Type B pancreatic cell (in vitro differentiated cells): ENCODE measurements at regions not wholly inside any gene's neighbourhood (a gene's known extent, or its start where the extent isn't known, plus 50 kb on each side); places are given as distances from the start of the nearest gene placed in this dataset.

Experiments used
- DNase-seq: peaks from one replicate; pipeline ENCODE4 v3.0.0; 2021; ENCODE audit warnings: mixed read lengths; ENCODE audit not compliant: unreplicated experiment; ENCODE audit errors: extremely low spot score
- H3K27ac Mint-ChIP-seq: 2 replicates; pipeline ENCODE4 v1.8.0; 2021; ENCODE audit warnings: mild to moderate bottlenecking, mixed read lengths
- H3K27me3 Mint-ChIP-seq: 2 replicates; pipeline ENCODE4 v1.8.0; 2021; ENCODE audit warnings: mixed read lengths
- H3K36me3 Mint-ChIP-seq: 2 replicates; pipeline ENCODE4 v1.8.0; 2021; ENCODE audit warnings: mixed read lengths
- H3K4me1 Mint-ChIP-seq: one replicate; pipeline ENCODE4 v1.8.0; 2021; ENCODE audit warnings: mixed read lengths; ENCODE audit not compliant: unreplicated experiment
- H3K4me3 Mint-ChIP-seq: 2 replicates; pipeline ENCODE4 v1.8.0; 2021; ENCODE audit warnings: mild to moderate bottlenecking, mixed read lengths
- H3K9me3 Mint-ChIP-seq: 2 replicates; pipeline ENCODE4 v1.8.0; 2021; ENCODE audit warnings: mixed read lengths
- TF ChIP-seq, protein P1 (sequence below): fragments of 200-600 bp; sonication (generic); conservative IDR thresholded peaks from 2 replicates; pipeline ENCODE4 v1.5.0; 2021; ENCODE audit warnings: antibody characterized with exemption, mild to moderate bottlenecking

DNA sequence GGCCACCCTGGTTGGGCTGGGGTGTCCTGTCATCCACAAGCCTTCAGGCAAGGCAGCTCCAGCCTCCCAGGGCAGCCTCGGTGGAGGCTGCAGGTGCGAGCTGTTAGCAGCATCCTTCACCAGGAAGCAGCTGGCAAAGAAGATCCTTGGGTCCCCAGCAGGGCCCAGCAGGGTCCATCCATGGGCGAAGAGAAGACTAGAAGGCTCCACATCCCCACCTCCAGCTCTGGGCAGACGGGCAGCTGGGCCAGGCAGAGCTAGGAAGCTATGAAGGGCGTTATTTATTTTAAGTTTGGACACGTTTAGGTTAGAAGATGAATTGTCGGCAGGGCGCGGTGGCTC, 348.5 kb downstream of the TCERG1L start:
- Mint-ChIP-seq H3K36me3 (no peaks in the 10 kb centered on the region), H3K4me3 (no peak overlapping the region), H3K9me3 (no peaks in the 10 kb centered on the region), H3K27ac (no peak overlapping the region), H3K27me3 (peaks cover 30% of the 10 kb centered on the region), H3K4me1 (no peaks in the 10 kb centered on the region)
- DNase-seq, result no peak
- TF ChIP-seq, protein P1, sequence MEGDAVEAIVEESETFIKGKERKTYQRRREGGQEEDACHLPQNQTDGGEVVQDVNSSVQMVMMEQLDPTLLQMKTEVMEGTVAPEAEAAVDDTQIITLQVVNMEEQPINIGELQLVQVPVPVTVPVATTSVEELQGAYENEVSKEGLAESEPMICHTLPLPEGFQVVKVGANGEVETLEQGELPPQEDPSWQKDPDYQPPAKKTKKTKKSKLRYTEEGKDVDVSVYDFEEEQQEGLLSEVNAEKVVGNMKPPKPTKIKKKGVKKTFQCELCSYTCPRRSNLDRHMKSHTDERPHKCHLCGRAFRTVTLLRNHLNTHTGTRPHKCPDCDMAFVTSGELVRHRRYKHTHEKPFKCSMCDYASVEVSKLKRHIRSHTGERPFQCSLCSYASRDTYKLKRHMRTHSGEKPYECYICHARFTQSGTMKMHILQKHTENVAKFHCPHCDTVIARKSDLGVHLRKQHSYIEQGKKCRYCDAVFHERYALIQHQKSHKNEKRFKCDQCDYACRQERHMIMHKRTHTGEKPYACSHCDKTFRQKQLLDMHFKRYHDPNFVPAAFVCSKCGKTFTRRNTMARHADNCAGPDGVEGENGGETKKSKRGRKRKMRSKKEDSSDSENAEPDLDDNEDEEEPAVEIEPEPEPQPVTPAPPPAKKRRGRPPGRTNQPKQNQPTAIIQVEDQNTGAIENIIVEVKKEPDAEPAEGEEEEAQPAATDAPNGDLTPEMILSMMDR, result no peak

DNA sequence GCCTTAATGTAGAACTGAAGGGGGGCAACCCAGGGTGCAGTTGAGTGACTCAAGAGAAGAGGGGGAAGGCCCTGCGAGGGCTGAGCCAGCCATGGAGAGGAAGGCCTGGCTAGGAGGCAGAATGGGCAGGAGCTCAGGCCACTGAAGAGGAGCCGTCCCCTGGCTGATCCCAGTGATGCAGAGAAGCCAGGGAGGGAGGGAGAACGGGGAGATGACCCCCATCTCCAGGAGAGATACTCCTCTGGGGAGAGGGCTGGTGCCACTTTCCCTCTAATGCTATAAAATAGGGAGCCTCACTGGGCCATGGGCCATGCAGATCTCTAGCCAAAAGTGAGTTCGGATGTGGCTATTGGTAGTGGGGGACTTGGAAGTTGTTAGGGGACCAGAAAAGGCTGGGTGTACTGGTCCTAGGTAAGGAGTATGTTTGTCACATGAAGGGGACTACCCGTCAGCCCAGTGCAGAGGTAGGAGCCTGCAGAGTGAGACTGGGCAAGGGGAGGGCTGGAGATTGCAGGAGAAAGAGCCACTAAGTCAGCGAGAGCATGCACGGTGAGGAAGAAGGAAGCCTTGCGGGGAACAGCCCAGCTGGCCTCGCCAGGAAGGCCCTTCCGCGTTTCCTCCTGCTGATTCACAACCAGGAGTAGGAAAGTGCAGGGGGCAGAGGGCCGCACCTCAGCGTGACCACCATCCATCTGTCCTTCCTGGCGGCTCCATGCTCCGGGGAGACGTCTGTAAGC, 347.6 kb downstream of the TCERG1L start:
- Mint-ChIP-seq H3K27me3 (peaks cover 32% of the 10 kb centered on the region), H3K27ac (no peak overlapping the region), H3K4me3 (no peak overlapping the region), H3K4me1 (no peaks in the 10 kb centered on the region), H3K9me3 (no peaks in the 10 kb centered on the region), H3K36me3 (no peaks in the 10 kb centered on the region)
- DNase-seq, result no peak
- TF ChIP-seq, protein P1, result no peak

DNA sequence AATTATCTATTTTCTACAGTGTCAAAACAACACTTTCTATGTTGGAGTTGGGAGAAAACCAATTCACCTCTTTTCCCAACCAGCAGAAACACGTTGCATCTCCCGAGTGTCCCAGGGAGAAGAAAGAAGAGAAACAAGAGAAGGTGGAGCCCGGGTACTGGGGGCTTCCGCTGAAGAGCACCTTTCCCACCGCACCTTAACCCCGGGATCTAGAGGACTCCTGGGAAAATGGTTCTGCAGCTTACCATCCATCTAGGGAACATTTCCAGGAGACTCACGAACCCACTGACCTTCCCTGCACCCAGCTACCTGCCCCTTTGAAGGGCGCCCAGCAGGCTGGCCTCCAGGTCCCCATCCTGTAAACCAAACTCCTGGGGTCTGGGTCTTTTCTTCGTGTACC, 346.8 kb downstream of the TCERG1L start:
- no peak overlapping the region for H3K4me3 Mint-ChIP-seq
- TF ChIP-seq, protein P1, result no peak
- peaks cover 30% of the 10 kb centered on the region for H3K27me3 Mint-ChIP-seq
- no peak overlapping the region for H3K27ac Mint-ChIP-seq
- DNase-seq, result no peak
- H3K4me1 Mint-ChIP-seq, result no peaks in the 10 kb centered on the region
- H3K36me3 Mint-ChIP-seq, result no peaks in the 10 kb centered on the region
- H3K9me3 Mint-ChIP-seq, result no peaks in the 10 kb centered on the region

DNA sequence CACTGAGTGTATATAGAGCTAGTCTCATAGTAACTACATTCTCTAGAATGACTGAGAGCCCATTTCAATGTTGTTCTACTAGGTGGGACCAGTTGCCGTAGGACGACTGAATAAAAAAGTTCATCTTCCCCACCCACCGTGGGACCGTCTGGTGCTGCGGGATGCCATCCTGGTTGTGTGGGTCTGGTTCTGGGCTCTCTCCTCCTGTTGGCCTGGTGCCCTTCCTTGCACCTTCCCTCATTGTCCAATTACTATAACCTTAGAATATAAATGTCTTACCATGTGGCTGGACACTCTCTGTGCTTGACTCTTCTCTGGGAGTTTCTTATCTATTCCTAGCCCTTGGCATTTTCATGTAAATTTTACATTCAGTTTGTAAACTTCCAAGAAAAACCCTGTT, 344.4 kb downstream of the TCERG1L start:
- DNase-seq, result no peak
- Mint-ChIP-seq H3K4me1 (no peaks in the 10 kb centered on the region), H3K9me3 (no peaks in the 10 kb centered on the region), H3K36me3 (no peaks in the 10 kb centered on the region), H3K27me3 (peaks cover 26% of the 10 kb centered on the region), H3K4me3 (no peak overlapping the region), H3K27ac (no peak overlapping the region)
- TF ChIP-seq, protein P1, result no peak

DNA sequence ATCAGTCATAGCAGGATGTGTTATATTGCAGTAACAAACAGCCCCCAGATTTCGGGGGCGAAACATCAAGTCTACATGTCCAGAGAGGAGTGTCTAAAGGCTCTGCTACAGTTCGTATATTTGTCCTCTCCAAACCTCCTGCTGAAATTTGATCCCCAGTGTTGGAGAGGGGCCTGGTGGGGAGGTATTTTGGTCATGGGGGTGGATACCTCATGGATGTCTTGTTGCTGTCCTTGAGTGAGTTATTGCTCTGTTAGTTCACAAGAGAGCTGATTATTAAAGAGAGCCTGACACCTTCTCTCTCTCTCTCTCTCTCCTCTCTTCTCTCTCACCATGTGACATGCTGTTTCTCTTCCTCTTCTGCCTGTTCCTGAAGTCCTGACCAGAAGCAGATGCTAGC, 343.7 kb downstream of the TCERG1L start:
- TF ChIP-seq, protein P1, result no peak
- Mint-ChIP-seq H3K4me1 (no peaks in the 10 kb centered on the region), H3K9me3 (no peaks in the 10 kb centered on the region), H3K27ac (no peak overlapping the region), H3K36me3 (no peaks in the 10 kb centered on the region), H3K27me3 (peaks cover 26% of the 10 kb centered on the region), H3K4me3 (no peak overlapping the region)
- no peak for DNase-seq

DNA sequence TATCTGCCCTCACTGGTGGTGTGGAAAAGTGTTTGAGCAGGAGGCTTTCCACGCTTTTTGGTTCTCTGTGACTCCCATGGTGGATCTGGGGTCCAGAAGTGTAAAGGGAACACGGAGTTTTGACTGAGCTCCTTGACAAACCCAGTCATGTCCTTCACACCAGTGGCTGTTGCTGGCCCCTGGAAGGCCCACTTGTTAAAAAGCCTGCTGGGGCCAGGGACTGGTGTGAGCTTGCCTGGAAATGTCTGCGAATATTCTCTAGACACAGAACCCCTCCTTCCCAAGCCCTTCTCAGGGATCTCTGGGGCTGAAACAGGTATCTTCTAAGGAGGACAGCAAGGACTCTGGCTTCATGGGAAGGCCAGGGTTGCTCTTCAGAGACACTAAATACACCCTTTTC, 343.0 kb downstream of the TCERG1L start:
- TF ChIP-seq, protein P1, result no peak
- H3K9me3 Mint-ChIP-seq, result no peaks in the 10 kb centered on the region
- H3K4me1 Mint-ChIP-seq, result no peaks in the 10 kb centered on the region
- H3K27ac Mint-ChIP-seq, result no peak overlapping the region
- DNase-seq, result no peak
- no peak overlapping the region for H3K4me3 Mint-ChIP-seq
- H3K36me3 Mint-ChIP-seq, result no peaks in the 10 kb centered on the region
- peaks cover 26% of the 10 kb centered on the region for H3K27me3 Mint-ChIP-seq
